ENCODE measurements at regions not wholly inside any gene's neighbourhood (a gene's known extent, or its start where the extent isn't known, plus 50 kb on each side); places are given as distances from the start of the nearest gene placed in this dataset.

- Histone ChIP-seq H3F3A (ENCODE audit: insufficient read depth, low read depth) (no peaks in the 10 kb centered on the region), H3K27ac (no peak overlapping the region), H3K4me2 (no peak overlapping the region), H4K20me1 (ENCODE audit: insufficient read depth) (no peaks in the 10 kb centered on the region), H3K27me3 (ENCODE audit: insufficient read depth, low read depth) (no peaks in the 10 kb centered on the region), H3K9me2 (ENCODE audit: insufficient read depth) (no peaks in the 10 kb centered on the region), H3K36me3 (ENCODE audit: low read depth) (no peaks in the 10 kb centered on the region), H3K9me3 (ENCODE audit: insufficient read depth, low read depth) (no peaks in the 10 kb centered on the region), H3K4me3 (no peak overlapping the region), H2AFZ (no peak overlapping the region), H3K4me1 (replicated peaks; ENCODE audit: insufficient read depth) (no peaks in the 10 kb centered on the region), H3K79me2 (ENCODE audit: low read depth) (no peaks in the 10 kb centered on the region)
- CTCF ChIA-PET, result no interaction called here
- DNase-seq, result no peak
- TF ChIP-seq, protein P1, sequence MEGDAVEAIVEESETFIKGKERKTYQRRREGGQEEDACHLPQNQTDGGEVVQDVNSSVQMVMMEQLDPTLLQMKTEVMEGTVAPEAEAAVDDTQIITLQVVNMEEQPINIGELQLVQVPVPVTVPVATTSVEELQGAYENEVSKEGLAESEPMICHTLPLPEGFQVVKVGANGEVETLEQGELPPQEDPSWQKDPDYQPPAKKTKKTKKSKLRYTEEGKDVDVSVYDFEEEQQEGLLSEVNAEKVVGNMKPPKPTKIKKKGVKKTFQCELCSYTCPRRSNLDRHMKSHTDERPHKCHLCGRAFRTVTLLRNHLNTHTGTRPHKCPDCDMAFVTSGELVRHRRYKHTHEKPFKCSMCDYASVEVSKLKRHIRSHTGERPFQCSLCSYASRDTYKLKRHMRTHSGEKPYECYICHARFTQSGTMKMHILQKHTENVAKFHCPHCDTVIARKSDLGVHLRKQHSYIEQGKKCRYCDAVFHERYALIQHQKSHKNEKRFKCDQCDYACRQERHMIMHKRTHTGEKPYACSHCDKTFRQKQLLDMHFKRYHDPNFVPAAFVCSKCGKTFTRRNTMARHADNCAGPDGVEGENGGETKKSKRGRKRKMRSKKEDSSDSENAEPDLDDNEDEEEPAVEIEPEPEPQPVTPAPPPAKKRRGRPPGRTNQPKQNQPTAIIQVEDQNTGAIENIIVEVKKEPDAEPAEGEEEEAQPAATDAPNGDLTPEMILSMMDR (conservative IDR thresholded peaks at IDR 0.05), result no peak
- TF ChIP-seq EZH2 (IDR thresholded peaks at IDR 0.05; ENCODE audit: low read depth), result no peak
- POLR2A ChIA-PET (ENCODE audit: unreplicated experiment), result no interaction called here
- no TSS peak for BruUV-seq (replicated peaks)
- intact Hi-C loops (cut with micrococcal nuclease; ENCODE audit: unreplicated experiment), result no loop called here
Measured at GRCh38 chr14:22118899-22119477, 445.4 kb upstream of the OR4E1 start.

GRCh38 chr14:22113401-22113800 is 439.8 kb upstream of the OR4E1 start:
- no peak for TF ChIP-seq EZH2 (IDR thresholded peaks at IDR 0.05; ENCODE audit: low read depth)
- TF ChIP-seq, protein P1 (conservative IDR thresholded peaks at IDR 0.05), result no peak

GRCh38 chr14:22112004-22112403 is 438.4 kb upstream of the OR4E1 start:
- peak in 1 of 2 experiments; percentile 11 for DNase-seq
- Histone ChIP-seq H3K79me2 (ENCODE audit: low read depth) (no peaks in the 10 kb centered on the region), H3F3A (ENCODE audit: insufficient read depth, low read depth) (no peaks in the 10 kb centered on the region), H3K4me3 (no peak overlapping the region), H3K9me3 (ENCODE audit: insufficient read depth, low read depth) (no peaks in the 10 kb centered on the region), H3K4me1 (replicated peaks; ENCODE audit: insufficient read depth) (no peaks in the 10 kb centered on the region), H4K20me1 (ENCODE audit: insufficient read depth) (no peaks in the 10 kb centered on the region), H2AFZ (no peak overlapping the region), H3K9me2 (ENCODE audit: insufficient read depth) (no peaks in the 10 kb centered on the region), H3K27ac (no peak overlapping the region), H3K36me3 (ENCODE audit: low read depth) (no peaks in the 10 kb centered on the region), H3K27me3 (ENCODE audit: insufficient read depth, low read depth) (no peaks in the 10 kb centered on the region), H3K4me2 (no peak overlapping the region)
- POLR2A ChIA-PET (ENCODE audit: unreplicated experiment), result no interaction called here
- BruUV-seq (replicated peaks), result no TSS peak
- TF ChIP-seq, protein P1 (conservative IDR thresholded peaks at IDR 0.05), result peak; percentile 63
- TF ChIP-seq EZH2 (IDR thresholded peaks at IDR 0.05; ENCODE audit: low read depth), result no peak
- intact Hi-C loops (cut with micrococcal nuclease; ENCODE audit: unreplicated experiment), result loop anchor here (5.0 kb wide), 1 partner anchor 205 kb away; no protein-coding TSS in a partner anchor
- CTCF ChIA-PET, result no interaction called here

More at GRCh38 chr14:22113401-22113800, 439.8 kb upstream of the OR4E1 start:
- intact Hi-C loops (cut with micrococcal nuclease; ENCODE audit: unreplicated experiment), result loop anchor here (5.0 kb wide), 1 partner anchor 204 kb away; no protein-coding TSS in a partner anchor
- H3K36me3 ChIP-seq (ENCODE audit: low read depth), result no peaks in the 10 kb centered on the region
- H3K9me3 ChIP-seq (ENCODE audit: insufficient read depth, low read depth), result no peaks in the 10 kb centered on the region
- H3F3A ChIP-seq (ENCODE audit: insufficient read depth, low read depth), result no peaks in the 10 kb centered on the region
- no peaks in the 10 kb centered on the region for H3K4me1 ChIP-seq (replicated peaks; ENCODE audit: insufficient read depth)
- H3K79me2 ChIP-seq (ENCODE audit: low read depth), result no peaks in the 10 kb centered on the region
- no peaks in the 10 kb centered on the region for H3K9me2 ChIP-seq (ENCODE audit: insufficient read depth)
- H3K27ac ChIP-seq, result no peak overlapping the region
- no peaks in the 10 kb centered on the region for H4K20me1 ChIP-seq (ENCODE audit: insufficient read depth)
- no peak for DNase-seq
- H3K4me2 ChIP-seq, result no peak overlapping the region
- H3K27me3 ChIP-seq (ENCODE audit: insufficient read depth, low read depth), result no peaks in the 10 kb centered on the region
- H3K4me3 ChIP-seq, result no peak overlapping the region
- ChIA-PET POLR2A (ENCODE audit: unreplicated experiment) (no interaction called here), CTCF (interaction anchor here (0.6 kb wide), 1 partner anchor 491 kb away, joined by 3 read pairs; no protein-coding TSS in a partner anchor)
- no TSS peak for BruUV-seq (replicated peaks)
- H2AFZ ChIP-seq, result no peak overlapping the region

All from PC-9 (cell line).